ENCODE measurements at regions not wholly inside any gene's neighbourhood (a gene's known extent, or its start where the extent isn't known, plus 50 kb on each side); places are given as distances from the start of the nearest gene placed in this dataset.
"Not testable (repeated sequence)": the region's sequence is repeated elsewhere in the genome, so short reads cannot be mapped to it uniquely, and the experiment has no call there.

DNA sequence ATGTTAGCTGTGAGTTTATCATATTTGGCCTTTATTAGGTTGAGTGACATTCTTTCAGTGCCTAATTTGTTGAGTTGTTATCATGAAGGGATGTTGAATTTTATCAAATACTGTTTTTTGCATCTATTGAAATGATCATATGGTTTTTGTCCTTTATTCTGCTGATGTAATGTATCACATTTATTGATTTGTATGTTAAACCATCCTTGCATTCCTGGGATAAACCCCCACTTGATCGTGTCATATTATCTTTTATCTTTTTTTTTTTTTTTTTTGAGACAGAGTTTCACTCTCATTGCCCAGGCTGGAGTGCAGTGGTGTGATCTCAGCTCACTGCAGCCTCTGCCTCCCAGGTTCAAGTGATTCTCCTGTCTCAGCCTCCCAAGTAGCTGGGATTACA, 51.9 kb upstream of the MFGE8 start:
- POLR2A ChIA-PET, CTCF ChIA-PET: not testable (repeated sequence)

DNA sequence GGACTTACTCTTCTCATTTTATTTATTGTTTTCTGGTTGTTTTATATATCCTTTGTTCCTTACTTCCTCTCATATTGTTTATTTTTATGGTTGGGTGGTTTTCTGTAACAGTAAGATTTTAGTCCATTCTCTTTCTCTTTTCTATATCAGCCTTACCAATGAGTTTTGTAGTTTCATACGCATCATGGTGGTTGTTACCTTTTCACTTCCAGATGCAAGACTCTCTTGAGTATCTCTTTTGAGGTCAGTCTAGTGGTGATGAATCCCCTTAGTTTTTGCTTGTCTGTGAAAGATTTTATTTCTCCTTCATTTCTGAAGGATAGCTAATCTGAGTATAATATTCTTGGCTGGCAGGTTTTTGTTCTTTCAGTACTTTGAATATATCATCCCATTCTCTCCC, 57.1 kb upstream of the MFGE8 start:
- CTCF ChIA-PET: no interaction called here
- Histone ChIP-seq H3K27me3 (ENCODE audit: control insufficient read depth, insufficient read depth, low read length) (no peaks in the 10 kb centered on the region), H3K4me3 (ENCODE audit: low read depth, low read length) (no peak overlapping the region), H3K27ac (ENCODE audit: low read depth, low read length) (no peak overlapping the region), H3K9me3 (ENCODE audit: control insufficient read depth, insufficient read depth, low read length) (peaks cover 9% of the 10 kb centered on the region; the same call in 1 of the 2 replicates)
- DNase-seq (ENCODE audit: low read depth, low spot score): no peak
- POLR2A ChIA-PET: no interaction called here
- TF ChIP-seq, protein P1, sequence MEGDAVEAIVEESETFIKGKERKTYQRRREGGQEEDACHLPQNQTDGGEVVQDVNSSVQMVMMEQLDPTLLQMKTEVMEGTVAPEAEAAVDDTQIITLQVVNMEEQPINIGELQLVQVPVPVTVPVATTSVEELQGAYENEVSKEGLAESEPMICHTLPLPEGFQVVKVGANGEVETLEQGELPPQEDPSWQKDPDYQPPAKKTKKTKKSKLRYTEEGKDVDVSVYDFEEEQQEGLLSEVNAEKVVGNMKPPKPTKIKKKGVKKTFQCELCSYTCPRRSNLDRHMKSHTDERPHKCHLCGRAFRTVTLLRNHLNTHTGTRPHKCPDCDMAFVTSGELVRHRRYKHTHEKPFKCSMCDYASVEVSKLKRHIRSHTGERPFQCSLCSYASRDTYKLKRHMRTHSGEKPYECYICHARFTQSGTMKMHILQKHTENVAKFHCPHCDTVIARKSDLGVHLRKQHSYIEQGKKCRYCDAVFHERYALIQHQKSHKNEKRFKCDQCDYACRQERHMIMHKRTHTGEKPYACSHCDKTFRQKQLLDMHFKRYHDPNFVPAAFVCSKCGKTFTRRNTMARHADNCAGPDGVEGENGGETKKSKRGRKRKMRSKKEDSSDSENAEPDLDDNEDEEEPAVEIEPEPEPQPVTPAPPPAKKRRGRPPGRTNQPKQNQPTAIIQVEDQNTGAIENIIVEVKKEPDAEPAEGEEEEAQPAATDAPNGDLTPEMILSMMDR (IDR thresholded peaks at IDR 0.05; ENCODE audit: low read depth, low read length): no peak

More for the DNA sequence above, 51.9 kb upstream of the MFGE8 start:
- H3K9me3 ChIP-seq (ENCODE audit: control insufficient read depth, insufficient read depth, low read length); DNase-seq (ENCODE audit: low read depth, low spot score); H3K27ac ChIP-seq (ENCODE audit: low read depth, low read length); H3K27me3 ChIP-seq (ENCODE audit: control insufficient read depth, insufficient read depth, low read length); H3K4me3 ChIP-seq (ENCODE audit: low read depth, low read length): not testable (repeated sequence)

DNA sequence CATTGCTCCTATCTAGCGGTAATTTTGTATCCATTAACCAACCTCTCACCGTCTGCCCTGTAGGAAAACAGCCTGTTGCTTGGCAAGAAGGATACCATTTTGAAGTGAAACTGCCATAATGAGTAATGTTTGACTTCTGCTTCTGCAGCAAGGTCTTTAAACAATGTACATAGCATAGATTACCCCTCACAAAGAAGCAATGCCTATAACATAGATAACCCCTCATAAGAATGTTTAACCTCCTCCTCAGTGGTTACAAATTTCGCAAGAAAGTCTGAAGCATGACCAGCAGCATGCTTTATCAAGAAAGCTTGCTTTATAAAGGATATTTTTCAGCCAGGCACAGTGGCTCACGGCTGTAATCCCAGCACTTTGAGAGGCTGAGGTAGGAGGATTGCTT, 61.2 kb upstream of the MFGE8 start:
- TF ChIP-seq, protein P1 (IDR thresholded peaks at IDR 0.05; ENCODE audit: low read depth, low read length): no peak
- ChIA-PET CTCF (interaction anchor here (1.4 to 1.5 kb wide), 2 partner anchors 42 to 69 kb away, joined by 4 read pairs; no protein-coding TSS in a partner anchor), POLR2A (no interaction called here)
- no peak overlapping the region for H3K4me3 ChIP-seq (ENCODE audit: low read depth, low read length)
- H3K27ac ChIP-seq (ENCODE audit: low read depth, low read length): no peak overlapping the region
- no peak for DNase-seq (ENCODE audit: low read depth, low spot score)
- no peaks in the 10 kb centered on the region for H3K27me3 ChIP-seq (ENCODE audit: control insufficient read depth, insufficient read depth, low read length)
- H3K9me3 ChIP-seq (ENCODE audit: control insufficient read depth, insufficient read depth, low read length): peaks cover 7% of the 10 kb centered on the region

DNA sequence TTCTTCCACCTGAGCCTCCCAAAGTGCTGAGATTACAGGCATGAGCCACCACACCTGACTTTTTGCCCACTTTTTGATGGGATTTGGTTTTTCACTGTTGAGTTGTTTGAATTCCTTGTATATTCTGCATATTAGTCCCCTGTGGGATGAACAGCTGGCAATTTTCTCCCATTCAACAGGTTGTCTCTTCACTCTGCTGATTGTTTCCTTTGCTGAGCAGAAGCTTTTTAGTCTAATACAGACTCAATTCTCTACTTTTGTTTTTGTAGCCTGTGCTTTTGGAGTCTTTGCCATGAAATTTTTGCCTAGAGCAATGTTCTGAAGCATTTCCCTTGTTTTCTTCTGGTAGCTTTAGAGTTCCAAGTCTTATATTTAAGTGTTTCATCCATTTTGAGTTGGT, 62.7 kb upstream of the MFGE8 start:
- H3K9me3 ChIP-seq (ENCODE audit: control insufficient read depth, insufficient read depth, low read length): peaks cover 3% of the 10 kb centered on the region
- POLR2A ChIA-PET: no interaction called here
- no peak overlapping the region for H3K27ac ChIP-seq (ENCODE audit: low read depth, low read length)
- CTCF ChIA-PET: interaction anchor here (1.5 kb wide), 1 partner anchor 71 kb away, joined by 4 read pairs; no protein-coding TSS in a partner anchor
- no peak for DNase-seq (ENCODE audit: low read depth, low spot score)
- H3K4me3 ChIP-seq (ENCODE audit: low read depth, low read length): no peak overlapping the region
- H3K27me3 ChIP-seq (ENCODE audit: control insufficient read depth, insufficient read depth, low read length): no peaks in the 10 kb centered on the region
- TF ChIP-seq, protein P1 (IDR thresholded peaks at IDR 0.05; ENCODE audit: low read depth, low read length): no peak

DNA sequence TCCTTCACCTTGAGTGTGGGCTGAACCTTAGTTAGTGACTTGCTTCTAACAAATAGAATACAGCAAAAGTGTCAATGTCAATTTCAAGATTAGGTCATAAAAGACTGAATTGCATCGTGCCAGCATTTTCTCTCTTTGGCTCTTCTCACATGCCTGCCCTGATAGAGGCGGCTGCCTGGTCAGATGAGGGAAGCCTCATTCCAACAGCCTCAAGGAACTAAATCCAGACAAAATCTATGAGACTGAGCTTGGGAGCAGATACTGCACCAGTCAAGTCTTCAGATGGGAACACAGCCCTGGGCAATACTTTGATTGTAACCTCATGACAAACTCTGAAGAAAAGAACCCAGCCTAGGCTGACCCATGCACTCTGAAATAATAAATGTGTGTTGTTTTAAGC, 63.5 kb upstream of the MFGE8 start:
- Histone ChIP-seq H3K4me3 (ENCODE audit: low read depth, low read length) (no peak overlapping the region), H3K9me3 (ENCODE audit: control insufficient read depth, insufficient read depth, low read length) (no peaks in the 10 kb centered on the region; the same call in none of the 2 replicates), H3K27me3 (ENCODE audit: control insufficient read depth, insufficient read depth, low read length) (no peaks in the 10 kb centered on the region), H3K27ac (ENCODE audit: low read depth, low read length) (no peak overlapping the region)
- ChIA-PET POLR2A (no interaction called here), CTCF (no interaction called here)
- TF ChIP-seq, protein P1 (IDR thresholded peaks at IDR 0.05; ENCODE audit: low read depth, low read length): no peak
- no peak for DNase-seq (ENCODE audit: low read depth, low spot score)

DNA sequence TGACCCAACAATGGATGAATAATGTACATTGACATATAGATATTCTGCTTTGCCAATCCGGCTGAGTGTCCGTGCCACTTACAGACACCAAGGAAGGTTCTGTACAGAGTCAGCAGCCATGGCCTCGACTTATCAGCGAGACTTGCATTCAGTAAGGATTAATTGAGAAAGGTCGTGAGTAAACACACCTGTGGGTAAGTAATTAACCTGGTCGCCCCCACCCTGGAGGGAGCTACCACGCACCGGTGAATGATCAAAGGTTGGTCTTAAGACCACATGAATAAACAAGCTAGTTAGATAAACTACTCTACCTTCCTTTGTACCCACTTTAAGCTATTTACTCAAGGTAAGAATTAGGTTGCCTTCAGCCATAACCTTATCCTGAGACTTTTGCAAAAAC, 66.5 kb upstream of the MFGE8 start:
- ChIA-PET CTCF (no interaction called here), POLR2A (no interaction called here)
- no peak for DNase-seq (ENCODE audit: low read depth, low spot score)
- no peaks in the 10 kb centered on the region for H3K27me3 ChIP-seq (ENCODE audit: control insufficient read depth, insufficient read depth, low read length)
- H3K9me3 ChIP-seq (ENCODE audit: control insufficient read depth, insufficient read depth, low read length): no peaks in the 10 kb centered on the region; the same call in 1 of the 2 replicates
- TF ChIP-seq, protein P1 (IDR thresholded peaks at IDR 0.05; ENCODE audit: low read depth, low read length): no peak
- H3K4me3 ChIP-seq (ENCODE audit: low read depth, low read length): no peak overlapping the region
- no peak overlapping the region for H3K27ac ChIP-seq (ENCODE audit: low read depth, low read length)
